ENCODE measurements at regions not wholly inside any gene's neighbourhood (a gene's known extent, or its start where the extent isn't known, plus 50 kb on each side); places are given as distances from the start of the nearest gene placed in this dataset.

DNA sequence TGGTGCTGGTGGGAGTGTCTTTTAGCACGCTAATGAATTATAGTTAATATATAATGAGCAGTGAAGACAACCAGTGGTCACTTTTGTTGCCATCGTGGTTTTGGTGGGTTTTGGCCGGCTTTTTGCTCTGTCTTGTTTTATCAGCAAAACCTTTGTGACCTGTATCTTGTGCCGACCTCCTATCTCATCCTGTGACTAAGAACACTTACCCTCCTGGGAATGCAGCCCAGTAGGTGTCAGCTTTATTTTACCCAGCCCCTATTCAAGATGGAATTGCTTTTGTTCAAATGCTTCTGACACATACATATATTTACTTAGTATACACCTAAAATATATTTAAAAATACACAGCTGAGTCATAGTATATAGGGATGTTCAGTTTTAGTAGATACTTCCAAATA is 770.3 kb downstream of the PDCD6IP start:
- intact Hi-C loops (cut with micrococcal nuclease; ENCODE audit: unreplicated experiment), result no loop called here
- no peak overlapping the region for H3K4me2 ChIP-seq
- H3K4me3 ChIP-seq, result no peak overlapping the region
- no peak overlapping the region for H3K27ac ChIP-seq
- ChIA-PET POLR2A (ENCODE audit: unreplicated experiment) (no interaction called here), CTCF (no interaction called here)
- H3K4me1 ChIP-seq (replicated peaks; ENCODE audit: insufficient read depth), result no peaks in the 10 kb centered on the region
- TF ChIP-seq, protein P1, sequence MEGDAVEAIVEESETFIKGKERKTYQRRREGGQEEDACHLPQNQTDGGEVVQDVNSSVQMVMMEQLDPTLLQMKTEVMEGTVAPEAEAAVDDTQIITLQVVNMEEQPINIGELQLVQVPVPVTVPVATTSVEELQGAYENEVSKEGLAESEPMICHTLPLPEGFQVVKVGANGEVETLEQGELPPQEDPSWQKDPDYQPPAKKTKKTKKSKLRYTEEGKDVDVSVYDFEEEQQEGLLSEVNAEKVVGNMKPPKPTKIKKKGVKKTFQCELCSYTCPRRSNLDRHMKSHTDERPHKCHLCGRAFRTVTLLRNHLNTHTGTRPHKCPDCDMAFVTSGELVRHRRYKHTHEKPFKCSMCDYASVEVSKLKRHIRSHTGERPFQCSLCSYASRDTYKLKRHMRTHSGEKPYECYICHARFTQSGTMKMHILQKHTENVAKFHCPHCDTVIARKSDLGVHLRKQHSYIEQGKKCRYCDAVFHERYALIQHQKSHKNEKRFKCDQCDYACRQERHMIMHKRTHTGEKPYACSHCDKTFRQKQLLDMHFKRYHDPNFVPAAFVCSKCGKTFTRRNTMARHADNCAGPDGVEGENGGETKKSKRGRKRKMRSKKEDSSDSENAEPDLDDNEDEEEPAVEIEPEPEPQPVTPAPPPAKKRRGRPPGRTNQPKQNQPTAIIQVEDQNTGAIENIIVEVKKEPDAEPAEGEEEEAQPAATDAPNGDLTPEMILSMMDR (conservative IDR thresholded peaks at IDR 0.05), result no peak
- no peak for TF ChIP-seq EZH2 (IDR thresholded peaks at IDR 0.05; ENCODE audit: low read depth)
- no peaks in the 10 kb centered on the region for H3F3A ChIP-seq (ENCODE audit: insufficient read depth, low read depth)
- no peak for DNase-seq
- no peaks in the 10 kb centered on the region for H3K9me2 ChIP-seq (ENCODE audit: insufficient read depth)
- BruUV-seq (replicated peaks), result no TSS peak
- no peaks in the 10 kb centered on the region for H4K20me1 ChIP-seq (ENCODE audit: insufficient read depth)
- no peaks in the 10 kb centered on the region for H3K79me2 ChIP-seq (ENCODE audit: low read depth)
- no peaks in the 10 kb centered on the region for H3K9me3 ChIP-seq (ENCODE audit: insufficient read depth, low read depth)
- no peaks in the 10 kb centered on the region for H3K36me3 ChIP-seq (ENCODE audit: low read depth)
- H2AFZ ChIP-seq, result no peak overlapping the region
- H3K27me3 ChIP-seq (ENCODE audit: insufficient read depth, low read depth), result no peaks in the 10 kb centered on the region

DNA sequence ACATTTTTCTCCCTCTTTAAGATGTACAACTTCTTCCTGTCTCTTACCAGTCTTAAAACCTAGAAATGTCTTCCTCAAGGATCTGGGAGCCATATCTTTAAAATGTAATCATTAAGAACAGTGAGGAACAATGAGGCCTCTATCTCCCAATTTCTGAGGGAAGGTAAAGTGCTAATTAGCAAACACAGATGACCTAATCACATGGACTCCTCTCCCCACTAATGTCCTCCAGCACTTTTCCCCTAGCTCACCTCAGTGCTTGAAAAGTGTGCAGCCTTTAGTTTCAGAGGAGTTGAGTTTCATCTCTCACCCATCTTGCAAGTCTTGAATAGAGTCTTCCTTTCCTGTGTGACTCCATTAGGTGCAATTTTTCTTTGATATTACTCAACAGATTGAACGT is 771.0 kb downstream of the PDCD6IP start:
- H3K27me3 ChIP-seq (ENCODE audit: insufficient read depth, low read depth), result no peaks in the 10 kb centered on the region
- no peaks in the 10 kb centered on the region for H3K79me2 ChIP-seq (ENCODE audit: low read depth)
- no peaks in the 10 kb centered on the region for H4K20me1 ChIP-seq (ENCODE audit: insufficient read depth)
- POLR2A ChIA-PET (ENCODE audit: unreplicated experiment), result no interaction called here
- H3K36me3 ChIP-seq (ENCODE audit: low read depth), result no peaks in the 10 kb centered on the region
- no peak overlapping the region for H2AFZ ChIP-seq
- TF ChIP-seq, protein P1 (conservative IDR thresholded peaks at IDR 0.05), result no peak
- TF ChIP-seq EZH2 (IDR thresholded peaks at IDR 0.05; ENCODE audit: low read depth), result no peak
- H3K4me2 ChIP-seq, result no peak overlapping the region
- BruUV-seq (replicated peaks), result no TSS peak
- H3K4me1 ChIP-seq (replicated peaks; ENCODE audit: insufficient read depth), result no peaks in the 10 kb centered on the region
- no peaks in the 10 kb centered on the region for H3K9me3 ChIP-seq (ENCODE audit: insufficient read depth, low read depth)
- intact Hi-C loops (cut with micrococcal nuclease; ENCODE audit: unreplicated experiment), result no loop called here
- no peak overlapping the region for H3K27ac ChIP-seq
- CTCF ChIA-PET, result no interaction called here
- no peak for DNase-seq
- no peaks in the 10 kb centered on the region for H3K9me2 ChIP-seq (ENCODE audit: insufficient read depth)
- H3F3A ChIP-seq (ENCODE audit: insufficient read depth, low read depth), result no peaks in the 10 kb centered on the region
- H3K4me3 ChIP-seq, result no peak overlapping the region

- H2AFZ ChIP-seq, result no peak overlapping the region
- H3K79me2 ChIP-seq (ENCODE audit: low read depth), result no peaks in the 10 kb centered on the region
- no peak for TF ChIP-seq EZH2 (IDR thresholded peaks at IDR 0.05; ENCODE audit: low read depth)
- TF ChIP-seq, protein P1 (conservative IDR thresholded peaks at IDR 0.05), result no peak
- H3K4me3 ChIP-seq, result no peak overlapping the region
- H3K4me1 ChIP-seq (replicated peaks; ENCODE audit: insufficient read depth), result no peaks in the 10 kb centered on the region
- CTCF ChIA-PET, result no interaction called here
- no peak for DNase-seq
- no peaks in the 10 kb centered on the region for H4K20me1 ChIP-seq (ENCODE audit: insufficient read depth)
- H3K27me3 ChIP-seq (ENCODE audit: insufficient read depth, low read depth), result no peaks in the 10 kb centered on the region
- no peaks in the 10 kb centered on the region for H3K36me3 ChIP-seq (ENCODE audit: low read depth)
- POLR2A ChIA-PET (ENCODE audit: unreplicated experiment), result no interaction called here
- intact Hi-C loops (cut with micrococcal nuclease; ENCODE audit: unreplicated experiment), result no loop called here
- H3K9me3 ChIP-seq (ENCODE audit: insufficient read depth, low read depth), result no peaks in the 10 kb centered on the region
- BruUV-seq (replicated peaks), result no TSS peak
- H3K9me2 ChIP-seq (ENCODE audit: insufficient read depth), result no peaks in the 10 kb centered on the region
- H3K27ac ChIP-seq, result no peak overlapping the region
- H3K4me2 ChIP-seq, result no peak overlapping the region
- no peaks in the 10 kb centered on the region for H3F3A ChIP-seq (ENCODE audit: insufficient read depth, low read depth)
Measured at GRCh38 chr3:34570916-34571705, 772.7 kb downstream of the PDCD6IP start.
